Type B pancreatic cell (in vitro differentiated cells): ENCODE measurements at regions not wholly inside any gene's neighbourhood (a gene's known extent, or its start where the extent isn't known, plus 50 kb on each side); places are given as distances from the start of the nearest gene placed in this dataset.

ENCODE experiments used
- DNase-seq: peaks from one replicate; pipeline ENCODE4 v3.0.0; 2021; ENCODE audit warnings: mixed read lengths; ENCODE audit not compliant: unreplicated experiment; ENCODE audit errors: extremely low spot score
- H3K27ac Mint-ChIP-seq: 2 replicates; pipeline ENCODE4 v1.8.0; 2021; ENCODE audit warnings: mild to moderate bottlenecking, mixed read lengths
- H3K27me3 Mint-ChIP-seq: 2 replicates; pipeline ENCODE4 v1.8.0; 2021; ENCODE audit warnings: mixed read lengths
- H3K36me3 Mint-ChIP-seq: 2 replicates; pipeline ENCODE4 v1.8.0; 2021; ENCODE audit warnings: mixed read lengths
- H3K4me1 Mint-ChIP-seq: one replicate; pipeline ENCODE4 v1.8.0; 2021; ENCODE audit warnings: mixed read lengths; ENCODE audit not compliant: unreplicated experiment
- H3K4me3 Mint-ChIP-seq: 2 replicates; pipeline ENCODE4 v1.8.0; 2021; ENCODE audit warnings: mild to moderate bottlenecking, mixed read lengths
- H3K9me3 Mint-ChIP-seq: 2 replicates; pipeline ENCODE4 v1.8.0; 2021; ENCODE audit warnings: mixed read lengths
- TF ChIP-seq, protein P1 (sequence below): fragments of 200-600 bp; sonication (generic); conservative IDR thresholded peaks from 2 replicates; pipeline ENCODE4 v1.5.0; 2021; ENCODE audit warnings: antibody characterized with exemption, mild to moderate bottlenecking

GRCh38 chr2:128815248-128815647 is 496.6 kb upstream of the HS6ST1 start:
- H3K9me3 Mint-ChIP-seq: peaks cover 6% of the 10 kb centered on the region
- no peak overlapping the region for H3K27ac Mint-ChIP-seq
- no peak for DNase-seq
- TF ChIP-seq, protein P1, sequence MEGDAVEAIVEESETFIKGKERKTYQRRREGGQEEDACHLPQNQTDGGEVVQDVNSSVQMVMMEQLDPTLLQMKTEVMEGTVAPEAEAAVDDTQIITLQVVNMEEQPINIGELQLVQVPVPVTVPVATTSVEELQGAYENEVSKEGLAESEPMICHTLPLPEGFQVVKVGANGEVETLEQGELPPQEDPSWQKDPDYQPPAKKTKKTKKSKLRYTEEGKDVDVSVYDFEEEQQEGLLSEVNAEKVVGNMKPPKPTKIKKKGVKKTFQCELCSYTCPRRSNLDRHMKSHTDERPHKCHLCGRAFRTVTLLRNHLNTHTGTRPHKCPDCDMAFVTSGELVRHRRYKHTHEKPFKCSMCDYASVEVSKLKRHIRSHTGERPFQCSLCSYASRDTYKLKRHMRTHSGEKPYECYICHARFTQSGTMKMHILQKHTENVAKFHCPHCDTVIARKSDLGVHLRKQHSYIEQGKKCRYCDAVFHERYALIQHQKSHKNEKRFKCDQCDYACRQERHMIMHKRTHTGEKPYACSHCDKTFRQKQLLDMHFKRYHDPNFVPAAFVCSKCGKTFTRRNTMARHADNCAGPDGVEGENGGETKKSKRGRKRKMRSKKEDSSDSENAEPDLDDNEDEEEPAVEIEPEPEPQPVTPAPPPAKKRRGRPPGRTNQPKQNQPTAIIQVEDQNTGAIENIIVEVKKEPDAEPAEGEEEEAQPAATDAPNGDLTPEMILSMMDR: no peak
- no peaks in the 10 kb centered on the region for H3K36me3 Mint-ChIP-seq
- H3K4me3 Mint-ChIP-seq: no peak overlapping the region
- H3K27me3 Mint-ChIP-seq: no peaks in the 10 kb centered on the region
- no peaks in the 10 kb centered on the region for H3K4me1 Mint-ChIP-seq

DNA sequence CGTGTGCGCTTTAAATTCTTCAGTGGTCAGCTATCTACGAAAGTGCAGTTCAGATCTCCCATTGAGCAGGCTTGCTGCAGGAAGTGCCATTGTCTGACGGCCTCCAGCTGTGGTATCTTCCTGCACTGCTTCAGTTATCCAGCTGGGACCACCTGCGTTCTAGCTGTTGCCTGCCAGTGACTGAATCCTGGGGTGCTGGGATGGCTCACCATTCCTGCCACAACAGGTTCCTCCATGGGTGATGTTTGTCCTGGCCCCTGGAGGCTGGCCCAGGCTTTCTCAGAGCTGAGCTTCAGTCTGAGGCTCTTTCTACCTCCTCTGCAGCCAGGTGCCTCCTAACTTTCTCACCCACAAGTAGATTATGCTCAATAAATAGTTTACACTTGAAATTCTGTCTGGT is 498.5 kb upstream of the HS6ST1 start:
- Mint-ChIP-seq H3K9me3 (no peaks in the 10 kb centered on the region), H3K4me1 (no peaks in the 10 kb centered on the region), H3K4me3 (no peak overlapping the region), H3K27ac (no peak overlapping the region), H3K36me3 (no peaks in the 10 kb centered on the region), H3K27me3 (no peaks in the 10 kb centered on the region)
- no peak for DNase-seq
- TF ChIP-seq, protein P1: no peak

DNA sequence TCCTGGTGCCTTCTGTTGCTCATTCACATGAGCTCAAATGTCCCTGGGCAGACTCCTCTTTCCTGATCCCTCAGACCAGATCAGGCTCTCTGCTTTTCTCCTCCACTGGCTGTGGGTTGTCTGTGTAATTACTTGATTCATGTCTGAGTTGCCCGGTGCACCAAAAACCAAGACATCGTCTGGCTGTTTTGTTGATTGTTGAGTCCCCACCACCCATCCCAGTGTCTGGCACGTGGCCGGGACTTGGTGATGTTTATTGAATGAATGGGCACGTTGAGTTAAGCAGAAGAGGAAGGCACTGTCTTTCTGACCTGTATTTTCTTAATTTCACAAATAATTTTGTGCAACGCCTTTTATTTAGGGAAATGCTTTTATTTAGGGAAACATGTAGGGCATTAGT is 499.1 kb upstream of the HS6ST1 start:
- no peaks in the 10 kb centered on the region for H3K9me3 Mint-ChIP-seq
- no peak overlapping the region for H3K27ac Mint-ChIP-seq
- H3K4me1 Mint-ChIP-seq: no peaks in the 10 kb centered on the region
- H3K4me3 Mint-ChIP-seq: no peak overlapping the region
- TF ChIP-seq, protein P1: no peak
- no peak for DNase-seq
- peaks cover 4% of the 10 kb centered on the region for H3K27me3 Mint-ChIP-seq
- H3K36me3 Mint-ChIP-seq: no peaks in the 10 kb centered on the region

DNA sequence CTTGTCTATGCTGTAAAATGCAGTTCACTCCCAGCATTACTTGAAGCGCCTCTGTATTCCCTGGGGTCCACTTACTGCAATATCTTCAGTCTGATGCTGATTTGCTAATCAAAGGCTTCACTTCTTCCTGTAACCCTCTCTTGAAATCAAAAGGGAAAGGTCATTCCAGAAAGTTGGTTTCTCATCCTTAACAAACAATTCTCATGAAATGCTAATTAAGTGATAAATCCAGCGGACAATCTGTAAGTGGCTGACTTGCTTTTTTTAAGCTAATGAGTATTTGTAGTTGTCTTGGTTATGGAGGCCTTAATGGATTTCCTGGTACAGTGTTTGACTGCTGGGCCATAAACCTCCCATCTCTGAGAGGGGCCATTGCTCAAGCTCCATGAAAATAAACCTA is 499.6 kb upstream of the HS6ST1 start:
- H3K4me3 Mint-ChIP-seq: no peak overlapping the region
- no peaks in the 10 kb centered on the region for H3K4me1 Mint-ChIP-seq
- H3K9me3 Mint-ChIP-seq: no peaks in the 10 kb centered on the region
- peaks cover 7% of the 10 kb centered on the region for H3K27me3 Mint-ChIP-seq
- H3K27ac Mint-ChIP-seq: no peak overlapping the region
- DNase-seq: no peak
- TF ChIP-seq, protein P1: no peak
- no peaks in the 10 kb centered on the region for H3K36me3 Mint-ChIP-seq

DNA sequence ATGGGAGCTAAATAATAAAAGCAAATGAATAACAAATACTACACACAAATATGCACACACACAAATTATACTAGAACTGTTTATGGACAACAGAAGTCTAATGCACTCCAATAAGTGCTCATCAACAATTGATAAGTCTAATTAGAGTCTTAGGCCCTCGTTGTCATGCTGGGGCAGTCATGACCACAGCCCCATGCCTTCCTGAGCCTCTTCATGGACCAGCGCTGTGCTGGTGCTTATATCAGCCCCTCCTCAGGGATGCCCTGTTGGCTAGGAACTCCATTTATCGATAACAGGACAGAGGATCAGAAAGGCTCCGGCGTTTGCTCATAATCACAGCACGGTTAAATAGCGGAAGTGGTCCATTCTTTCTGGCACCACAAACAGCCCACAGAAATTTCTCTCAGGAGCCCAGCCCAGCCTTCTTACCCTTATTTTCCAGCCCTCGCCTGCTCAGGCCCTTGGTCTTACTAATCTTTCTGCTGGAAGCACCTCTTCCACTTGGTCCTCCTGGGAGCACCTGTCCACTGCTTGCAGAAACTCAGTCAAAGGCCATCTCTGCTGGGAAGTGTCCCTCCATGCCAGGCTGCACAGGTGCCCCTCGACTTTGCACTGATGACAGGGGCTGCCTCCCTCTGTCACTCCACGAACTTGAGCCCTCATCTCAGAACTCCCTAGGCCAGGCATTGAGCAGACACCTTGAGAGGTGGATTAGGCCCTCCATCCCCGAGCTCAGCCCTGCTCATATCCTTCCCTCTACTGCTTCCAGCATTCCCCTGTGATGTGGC is 500.2 kb upstream of the HS6ST1 start:
- H3K4me1 Mint-ChIP-seq: no peaks in the 10 kb centered on the region
- no peaks in the 10 kb centered on the region for H3K36me3 Mint-ChIP-seq
- no peaks in the 10 kb centered on the region for H3K9me3 Mint-ChIP-seq
- no peak overlapping the region for H3K4me3 Mint-ChIP-seq
- no peak for DNase-seq
- H3K27me3 Mint-ChIP-seq: peaks cover 7% of the 10 kb centered on the region
- TF ChIP-seq, protein P1: no peak
- H3K27ac Mint-ChIP-seq: no peak overlapping the region
